ENCODE measurements at regions not wholly inside any gene's neighbourhood (a gene's known extent, or its start where the extent isn't known, plus 50 kb on each side); places are given as distances from the start of the nearest gene placed in this dataset.

- POLR2A ChIA-PET (ENCODE audit: low non-redundant PET): no interaction called here
- CTCF ChIA-PET: no interaction called here
- Histone ChIP-seq H3K27ac (ENCODE audit: low read depth, low read length, poor library complexity, severe bottlenecking) (no peak overlapping the region), H3K4me1 (ENCODE audit: insufficient read depth, low read length, poor library complexity, severe bottlenecking) (no peaks in the 10 kb centered on the region), H3K36me3 (ENCODE audit: insufficient read depth, low read length, poor library complexity, severe bottlenecking) (no peaks in the 10 kb centered on the region), H3K4me3 (ENCODE audit: low read depth, low read length, poor library complexity, severe bottlenecking) (no peak overlapping the region), H3K9me3 (ENCODE audit: low read depth, low read length, poor library complexity, severe bottlenecking) (no peaks in the 10 kb centered on the region), H3K27me3 (replicated peaks; ENCODE audit: insufficient read depth, low read depth, low read length, poor library complexity) (no peaks in the 10 kb centered on the region)
- BruUV-seq (replicated peaks): no TSS peak
- TF ChIP-seq EZH2 (IDR thresholded peaks at IDR 0.05; ENCODE audit: borderline replicate concordance, low read depth, low read length, poor library complexity, severe bottlenecking): no peak
- TF ChIP-seq, protein P1, sequence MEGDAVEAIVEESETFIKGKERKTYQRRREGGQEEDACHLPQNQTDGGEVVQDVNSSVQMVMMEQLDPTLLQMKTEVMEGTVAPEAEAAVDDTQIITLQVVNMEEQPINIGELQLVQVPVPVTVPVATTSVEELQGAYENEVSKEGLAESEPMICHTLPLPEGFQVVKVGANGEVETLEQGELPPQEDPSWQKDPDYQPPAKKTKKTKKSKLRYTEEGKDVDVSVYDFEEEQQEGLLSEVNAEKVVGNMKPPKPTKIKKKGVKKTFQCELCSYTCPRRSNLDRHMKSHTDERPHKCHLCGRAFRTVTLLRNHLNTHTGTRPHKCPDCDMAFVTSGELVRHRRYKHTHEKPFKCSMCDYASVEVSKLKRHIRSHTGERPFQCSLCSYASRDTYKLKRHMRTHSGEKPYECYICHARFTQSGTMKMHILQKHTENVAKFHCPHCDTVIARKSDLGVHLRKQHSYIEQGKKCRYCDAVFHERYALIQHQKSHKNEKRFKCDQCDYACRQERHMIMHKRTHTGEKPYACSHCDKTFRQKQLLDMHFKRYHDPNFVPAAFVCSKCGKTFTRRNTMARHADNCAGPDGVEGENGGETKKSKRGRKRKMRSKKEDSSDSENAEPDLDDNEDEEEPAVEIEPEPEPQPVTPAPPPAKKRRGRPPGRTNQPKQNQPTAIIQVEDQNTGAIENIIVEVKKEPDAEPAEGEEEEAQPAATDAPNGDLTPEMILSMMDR (conservative IDR thresholded peaks at IDR 0.05; ENCODE audit: low read depth, low read length): no peak
- no peak for DNase-seq (ENCODE audit: low spot score)
- intact Hi-C loops (cut with micrococcal nuclease; ENCODE audit: unreplicated experiment): no loop called here
These were observed 280.0 kb upstream of the MAP3K1 start for GRCh38 chr5:56535347-56535746.

- intact Hi-C loops (cut with micrococcal nuclease; ENCODE audit: unreplicated experiment): no loop called here
- CTCF ChIA-PET: no interaction called here
- BruUV-seq (replicated peaks): no TSS peak
These were observed 281.1 kb upstream of the MAP3K1 start for GRCh38 chr5:56534102-56534829.

GRCh38 chr5:56532466-56532865 lies 282.9 kb upstream of the MAP3K1 start:
- Histone ChIP-seq H3K36me3 (ENCODE audit: insufficient read depth, low read length, poor library complexity, severe bottlenecking) (no peaks in the 10 kb centered on the region), H3K9me3 (ENCODE audit: low read depth, low read length, poor library complexity, severe bottlenecking) (no peaks in the 10 kb centered on the region), H3K4me3 (ENCODE audit: low read depth, low read length, poor library complexity, severe bottlenecking) (no peak overlapping the region), H3K27me3 (replicated peaks; ENCODE audit: insufficient read depth, low read depth, low read length, poor library complexity) (no peaks in the 10 kb centered on the region), H3K27ac (ENCODE audit: low read depth, low read length, poor library complexity, severe bottlenecking) (no peak overlapping the region), H3K4me1 (ENCODE audit: insufficient read depth, low read length, poor library complexity, severe bottlenecking) (no peaks in the 10 kb centered on the region)
- no TSS peak for BruUV-seq (replicated peaks)
- POLR2A ChIA-PET (ENCODE audit: low non-redundant PET): no interaction called here
- CTCF ChIA-PET: interaction anchor here (0.5 kb wide), 1 partner anchor 1838 kb away, joined by 3 read pairs; no protein-coding TSS in a partner anchor
- TF ChIP-seq, protein P1 (conservative IDR thresholded peaks at IDR 0.05; ENCODE audit: low read depth, low read length): no peak
- no peak for TF ChIP-seq EZH2 (IDR thresholded peaks at IDR 0.05; ENCODE audit: borderline replicate concordance, low read depth, low read length, poor library complexity, severe bottlenecking)
- no peak for DNase-seq (ENCODE audit: low spot score)
- intact Hi-C loops (cut with micrococcal nuclease; ENCODE audit: unreplicated experiment): no loop called here

More at GRCh38 chr5:56534102-56534829, 281.1 kb upstream of the MAP3K1 start:
- Histone ChIP-seq H3K4me3 (ENCODE audit: low read depth, low read length, poor library complexity, severe bottlenecking) (no peak overlapping the region), H3K27me3 (replicated peaks; ENCODE audit: insufficient read depth, low read depth, low read length, poor library complexity) (no peaks in the 10 kb centered on the region), H3K27ac (ENCODE audit: low read depth, low read length, poor library complexity, severe bottlenecking) (no peak overlapping the region), H3K36me3 (ENCODE audit: insufficient read depth, low read length, poor library complexity, severe bottlenecking) (no peaks in the 10 kb centered on the region), H3K4me1 (ENCODE audit: insufficient read depth, low read length, poor library complexity, severe bottlenecking) (no peaks in the 10 kb centered on the region), H3K9me3 (ENCODE audit: low read depth, low read length, poor library complexity, severe bottlenecking) (no peaks in the 10 kb centered on the region)
- DNase-seq (ENCODE audit: low spot score): no peak
- TF ChIP-seq, protein P1 (conservative IDR thresholded peaks at IDR 0.05; ENCODE audit: low read depth, low read length): no peak
- TF ChIP-seq EZH2 (IDR thresholded peaks at IDR 0.05; ENCODE audit: borderline replicate concordance, low read depth, low read length, poor library complexity, severe bottlenecking): no peak
- POLR2A ChIA-PET (ENCODE audit: low non-redundant PET): no interaction called here
